ENCODE measurements at regions not wholly inside any gene's neighbourhood (a gene's known extent, or its start where the extent isn't known, plus 50 kb on each side); places are given as distances from the start of the nearest gene placed in this dataset.

- H3K27ac ChIP-seq, result no peak overlapping the region
- peak; percentile 22; the same call in 1 of the 2 replicates for TF ChIP-seq CTCF (conservative IDR thresholded peaks at IDR 0.05)
- no peak for TF ChIP-seq ZFX (IDR thresholded peaks at IDR 0.05)
Measured at GRCh38 chr10:25696013-25696708, 237.9 kb upstream of the MYO3A start.

GRCh38 chr10:25697412-25697811 lies 236.6 kb upstream of the MYO3A start:
- no peak overlapping the region for H3K27ac ChIP-seq
- TF ChIP-seq CTCF (conservative IDR thresholded peaks at IDR 0.05) (no peak), ZFX (IDR thresholded peaks at IDR 0.05) (no peak)

- no peak for TF ChIP-seq CTCF (conservative IDR thresholded peaks at IDR 0.05)
- no peak for TF ChIP-seq ZFX (IDR thresholded peaks at IDR 0.05)
- no peak overlapping the region for H3K27ac ChIP-seq
Measured at GRCh38 chr10:25698638-25699037, 235.4 kb upstream of the MYO3A start.

- TF ChIP-seq ZFX (IDR thresholded peaks at IDR 0.05), result no peak
- TF ChIP-seq CTCF (conservative IDR thresholded peaks at IDR 0.05), result no peak
Measured at GRCh38 chr10:25699631-25700030, 234.4 kb upstream of the MYO3A start.

GRCh38 chr10:25701652-25702051 lies 232.4 kb upstream of the MYO3A start:
- H3K27ac ChIP-seq, result no peak overlapping the region
- TF ChIP-seq CTCF (conservative IDR thresholded peaks at IDR 0.05) (no peak), ZFX (IDR thresholded peaks at IDR 0.05) (no peak)

More at GRCh38 chr10:25699631-25700030, 234.4 kb upstream of the MYO3A start:
- no peak overlapping the region for H3K27ac ChIP-seq

- no peak for TF ChIP-seq CTCF (conservative IDR thresholded peaks at IDR 0.05)
- no peak for TF ChIP-seq ZFX (IDR thresholded peaks at IDR 0.05)
- H3K27ac ChIP-seq, result no peak overlapping the region
Measured at GRCh38 chr10:25704622-25705021, 229.4 kb upstream of the MYO3A start.

GRCh38 chr10:25707572-25707971 lies 226.5 kb upstream of the MYO3A start:
- H3K27ac ChIP-seq, result no peak overlapping the region
- no peak for TF ChIP-seq ZFX (IDR thresholded peaks at IDR 0.05)
- no peak for TF ChIP-seq CTCF (conservative IDR thresholded peaks at IDR 0.05)

Measured in C4-2B (cell line).